ENCODE measurements at regions not wholly inside any gene's neighbourhood (a gene's known extent, or its start where the extent isn't known, plus 50 kb on each side); places are given as distances from the start of the nearest gene placed in this dataset.

- Histone ChIP-seq H3K27ac (ENCODE audit: low read depth in 1 of 2, low read length in 2 of 2) (no peak overlapping the region), H3K9me3 (ENCODE audit: control insufficient read depth, low read length) (no peaks in the 10 kb centered on the region), H3K27me3 (ENCODE audit: control insufficient read depth in 1 of 2, insufficient read depth in 2 of 2, low read length in 1 of 2) (no peaks in the 10 kb centered on the region), H3K36me3 (ENCODE audit: control insufficient read depth in 1 of 2, insufficient read depth in 2 of 2, low read length in 1 of 2) (no peaks in the 10 kb centered on the region), H3K4me1 (ENCODE audit: control insufficient read depth in 1 of 2, insufficient read depth in 2 of 2, low read length in 2 of 2) (peaks cover 0 to 2% of the 10 kb centered on the region in 2 donors), H3K4me3 (ENCODE audit: low read length in 2 of 2) (no peak overlapping the region)
- ATAC-seq (ENCODE audit: low FRiP score) = peak; percentile 17
- intact Hi-C loops (cut with DNase I) = no loop called here
- peak; percentile 67 to 77 for DNase-seq
- WGBS, 2 donors = 93 to 95% methylated on average over 16 of the region's 16 CpGs
Observed at GRCh38 chr5:56588636-56589480, 226.5 kb upstream of the MAP3K1 start.

GRCh38 chr5:56588131-56588487, 227.2 kb upstream of the MAP3K1 start:
- DNase-seq (no peak), ATAC-seq (ENCODE audit: low FRiP score) (no peak)
- intact Hi-C loops (cut with DNase I) = no loop called here
- no peaks in the 10 kb centered on the region for H3K36me3 ChIP-seq (ENCODE audit: control insufficient read depth in 1 of 2, insufficient read depth in 2 of 2, low read length in 1 of 2)
- peaks cover 0 to 2% of the 10 kb centered on the region in 2 donors for H3K4me1 ChIP-seq (ENCODE audit: control insufficient read depth in 1 of 2, insufficient read depth in 2 of 2, low read length in 2 of 2)
- H3K27ac ChIP-seq (ENCODE audit: low read depth in 1 of 2, low read length in 2 of 2) = no peak overlapping the region
- WGBS, 2 donors = 97 to 98% methylated on average over 2 of the region's 2 CpGs
- H3K9me3 ChIP-seq (ENCODE audit: control insufficient read depth, low read length) = no peaks in the 10 kb centered on the region
- H3K4me3 ChIP-seq (ENCODE audit: low read length in 2 of 2) = no peak overlapping the region
- H3K27me3 ChIP-seq (ENCODE audit: control insufficient read depth in 1 of 2, insufficient read depth in 2 of 2, low read length in 1 of 2) = no peaks in the 10 kb centered on the region

GRCh38 chr5:56587381-56588130, 227.8 kb upstream of the MAP3K1 start:
- intact Hi-C loops (cut with DNase I) = no loop called here
- H3K27ac ChIP-seq (ENCODE audit: low read depth in 1 of 2, low read length in 2 of 2) = no peak overlapping the region
- no peak overlapping the region for H3K4me3 ChIP-seq (ENCODE audit: low read length in 2 of 2)
- 88 to 98% methylated on average over 5 of the region's 5 CpGs for WGBS, 2 donors
- H3K9me3 ChIP-seq (ENCODE audit: control insufficient read depth, low read length) = no peaks in the 10 kb centered on the region
- ATAC-seq (ENCODE audit: low FRiP score) = no peak
- no peaks in the 10 kb centered on the region for H3K36me3 ChIP-seq (ENCODE audit: control insufficient read depth in 1 of 2, insufficient read depth in 2 of 2, low read length in 1 of 2)
- no peak for DNase-seq
- no peaks in the 10 kb centered on the region for H3K27me3 ChIP-seq (ENCODE audit: control insufficient read depth in 1 of 2, insufficient read depth in 2 of 2, low read length in 1 of 2)
- peaks cover 0 to 2% of the 10 kb centered on the region in 2 donors for H3K4me1 ChIP-seq (ENCODE audit: control insufficient read depth in 1 of 2, insufficient read depth in 2 of 2, low read length in 2 of 2)

- ATAC-seq (ENCODE audit: low FRiP score) (peak; percentile 75), DNase-seq (peak in 1 of 2 donors; percentile 54)
- no peak overlapping the region for H3K27ac ChIP-seq (ENCODE audit: low read depth in 1 of 2, low read length in 2 of 2)
Observed at GRCh38 chr5:56585999-56586691, 229.2 kb upstream of the MAP3K1 start.

GRCh38 chr5:56585461-56585860, 229.9 kb upstream of the MAP3K1 start:
- Histone ChIP-seq H3K36me3 (ENCODE audit: control insufficient read depth in 1 of 2, insufficient read depth in 2 of 2, low read length in 1 of 2) (no peaks in the 10 kb centered on the region), H3K9me3 (ENCODE audit: control insufficient read depth, low read length) (no peaks in the 10 kb centered on the region), H3K27ac (ENCODE audit: low read depth in 1 of 2, low read length in 2 of 2) (no peak overlapping the region), H3K4me1 (ENCODE audit: control insufficient read depth in 1 of 2, insufficient read depth in 2 of 2, low read length in 2 of 2) (peaks cover 0 to 2% of the 10 kb centered on the region in 2 donors), H3K27me3 (ENCODE audit: control insufficient read depth in 1 of 2, insufficient read depth in 2 of 2, low read length in 1 of 2) (no peaks in the 10 kb centered on the region), H3K4me3 (ENCODE audit: low read length in 2 of 2) (no peak overlapping the region)
- 70 to 77% methylated on average over 2 of the region's 2 CpGs for WGBS, 2 donors
- ATAC-seq (ENCODE audit: low FRiP score) (peak; percentile 45), DNase-seq (no peak)
- intact Hi-C loops (cut with DNase I) = no loop called here

More at GRCh38 chr5:56585999-56586691, 229.2 kb upstream of the MAP3K1 start:
- WGBS, 2 donors = 7 to 8% methylated on average over 14 of the region's 14 CpGs
- no peaks in the 10 kb centered on the region for H3K36me3 ChIP-seq (ENCODE audit: control insufficient read depth in 1 of 2, insufficient read depth in 2 of 2, low read length in 1 of 2)
- peaks cover 0 to 2% of the 10 kb centered on the region in 2 donors for H3K4me1 ChIP-seq (ENCODE audit: control insufficient read depth in 1 of 2, insufficient read depth in 2 of 2, low read length in 2 of 2)
- no peak overlapping the region for H3K4me3 ChIP-seq (ENCODE audit: low read length in 2 of 2)
- no peaks in the 10 kb centered on the region for H3K9me3 ChIP-seq (ENCODE audit: control insufficient read depth, low read length)
- intact Hi-C loops (cut with DNase I) = no loop called here
- no peaks in the 10 kb centered on the region for H3K27me3 ChIP-seq (ENCODE audit: control insufficient read depth in 1 of 2, insufficient read depth in 2 of 2, low read length in 1 of 2)

GRCh38 chr5:56581426-56581825, 233.9 kb upstream of the MAP3K1 start:
- H3K27ac ChIP-seq (ENCODE audit: low read depth in 1 of 2, low read length in 2 of 2) = no peak overlapping the region
- no peaks in the 10 kb centered on the region for H3K36me3 ChIP-seq (ENCODE audit: control insufficient read depth in 1 of 2, insufficient read depth in 2 of 2, low read length in 1 of 2)
- H3K9me3 ChIP-seq (ENCODE audit: control insufficient read depth, low read length) = no peaks in the 10 kb centered on the region
- WGBS, 2 donors = 6 to 11% methylated on average over 1 of the region's 1 CpG
- H3K27me3 ChIP-seq (ENCODE audit: control insufficient read depth in 1 of 2, insufficient read depth in 2 of 2, low read length in 1 of 2) = no peaks in the 10 kb centered on the region
- peaks cover 0 to 2% of the 10 kb centered on the region in 2 donors for H3K4me1 ChIP-seq (ENCODE audit: control insufficient read depth in 1 of 2, insufficient read depth in 2 of 2, low read length in 2 of 2)
- DNase-seq = no peak
- ATAC-seq (ENCODE audit: low FRiP score) = no peak
- H3K4me3 ChIP-seq (ENCODE audit: low read length in 2 of 2) = no peak overlapping the region
- intact Hi-C loops (cut with DNase I) = no loop called here

GRCh38 chr5:56580864-56581263, 234.5 kb upstream of the MAP3K1 start:
- ATAC-seq (ENCODE audit: low FRiP score) = no peak
- H3K4me1 ChIP-seq (ENCODE audit: control insufficient read depth in 1 of 2, insufficient read depth in 2 of 2, low read length in 2 of 2) = peaks cover 0 to 2% of the 10 kb centered on the region in 2 donors
- H3K27me3 ChIP-seq (ENCODE audit: control insufficient read depth in 1 of 2, insufficient read depth in 2 of 2, low read length in 1 of 2) = no peaks in the 10 kb centered on the region
- no peak overlapping the region for H3K4me3 ChIP-seq (ENCODE audit: low read length in 2 of 2)
- DNase-seq = no peak
- H3K27ac ChIP-seq (ENCODE audit: low read depth in 1 of 2, low read length in 2 of 2) = no peak overlapping the region
- H3K36me3 ChIP-seq (ENCODE audit: control insufficient read depth in 1 of 2, insufficient read depth in 2 of 2, low read length in 1 of 2) = no peaks in the 10 kb centered on the region
- H3K9me3 ChIP-seq (ENCODE audit: control insufficient read depth, low read length) = no peaks in the 10 kb centered on the region
- intact Hi-C loops (cut with DNase I) = no loop called here
- WGBS, 2 donors = 55 to 61% methylated on average over 2 of the region's 2 CpGs

- no peak overlapping the region for H3K27ac ChIP-seq (ENCODE audit: low read depth in 1 of 2, low read length in 2 of 2)
- H3K4me3 ChIP-seq (ENCODE audit: low read length in 2 of 2) = no peak overlapping the region
- H3K9me3 ChIP-seq (ENCODE audit: control insufficient read depth, low read length) = no peaks in the 10 kb centered on the region
- no peaks in the 10 kb centered on the region for H3K36me3 ChIP-seq (ENCODE audit: control insufficient read depth in 1 of 2, insufficient read depth in 2 of 2, low read length in 1 of 2)
- DNase-seq (no peak), ATAC-seq (ENCODE audit: low FRiP score) (no peak)
- H3K4me1 ChIP-seq (ENCODE audit: control insufficient read depth in 1 of 2, insufficient read depth in 2 of 2, low read length in 2 of 2) = no peaks in the 10 kb centered on the region
- no peaks in the 10 kb centered on the region for H3K27me3 ChIP-seq (ENCODE audit: control insufficient read depth in 1 of 2, insufficient read depth in 2 of 2, low read length in 1 of 2)
- intact Hi-C loops (cut with DNase I) = no loop called here
Observed at GRCh38 chr5:56575821-56576220, 239.5 kb upstream of the MAP3K1 start.
